HG03095 (cell line): ENCODE measurements at regions not wholly inside any gene's neighbourhood (a gene's known extent, or its start where the extent isn't known, plus 50 kb on each side); places are given as distances from the start of the nearest gene placed in this dataset.
A peak's percentile ranks its signal among the peaks of the same experiment; 100 is the strongest.

Experiments
- ATAC-seq: cut with Tn5 transposase; IDR thresholded peaks from one replicate; pipeline ENCODE4 v1.9.1; 2021; ENCODE audit warnings: moderate library complexity; ENCODE audit not compliant: unreplicated experiment

DNA sequence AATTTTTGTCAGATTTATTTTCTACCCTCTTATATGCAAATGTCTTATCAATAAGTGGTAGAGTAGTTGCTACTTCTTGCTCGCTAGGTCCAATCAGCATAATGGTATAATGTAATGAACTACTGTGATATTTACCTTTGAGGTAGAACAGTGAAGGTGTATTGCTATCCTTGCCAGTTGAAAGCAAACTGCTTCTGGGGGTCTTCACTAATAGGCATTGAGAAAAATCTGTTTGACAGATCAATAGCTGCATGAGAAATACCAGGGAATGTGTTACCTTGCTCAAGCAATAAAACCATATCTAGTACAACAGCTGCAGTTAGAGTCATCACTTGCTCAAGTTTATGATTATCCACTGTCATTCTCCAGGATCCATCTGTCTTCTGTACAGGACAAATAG lies 50.1 kb upstream of the EFEMP1 start:
- ATAC-seq, result no peak

DNA sequence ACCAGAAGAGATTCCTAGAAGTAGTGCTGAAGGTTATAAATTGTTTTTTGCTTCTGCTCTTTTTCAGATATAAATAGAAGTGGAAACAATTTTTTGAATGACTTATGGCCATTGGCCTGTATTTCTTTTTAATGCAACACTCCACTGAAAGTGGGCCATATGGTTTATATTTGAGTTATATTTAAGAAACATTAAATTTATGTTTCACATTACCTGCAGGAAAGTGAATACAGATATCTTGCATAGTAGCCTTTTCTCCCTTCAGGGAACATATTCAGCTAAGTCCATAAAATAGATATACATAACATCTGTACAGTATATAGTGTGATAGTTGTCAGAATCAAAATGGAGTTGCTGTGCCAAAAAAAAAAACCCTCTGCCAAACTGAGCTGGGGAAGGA lies 53.1 kb upstream of the EFEMP1 start:
- ATAC-seq, result no peak

DNA sequence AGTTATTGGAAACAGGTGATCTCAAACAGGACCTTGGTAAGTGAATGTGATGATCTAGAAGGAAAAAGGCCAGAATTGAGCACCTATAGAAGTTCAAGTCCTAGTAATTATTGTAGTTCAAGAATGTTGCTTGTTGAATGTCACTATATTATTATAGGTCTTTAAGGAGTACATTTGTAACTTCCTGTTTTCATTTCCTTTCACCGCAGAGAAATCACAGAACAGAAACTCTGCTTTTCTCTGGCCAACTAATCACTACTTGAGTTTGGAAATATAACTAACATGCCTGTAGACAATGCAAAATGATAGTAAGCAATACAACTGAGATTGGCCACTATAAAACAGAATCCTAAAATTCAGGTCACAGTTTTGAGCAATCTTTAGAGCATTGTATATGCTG lies 61.8 kb upstream of the EFEMP1 start:
- ATAC-seq, result peak; percentile 96

DNA sequence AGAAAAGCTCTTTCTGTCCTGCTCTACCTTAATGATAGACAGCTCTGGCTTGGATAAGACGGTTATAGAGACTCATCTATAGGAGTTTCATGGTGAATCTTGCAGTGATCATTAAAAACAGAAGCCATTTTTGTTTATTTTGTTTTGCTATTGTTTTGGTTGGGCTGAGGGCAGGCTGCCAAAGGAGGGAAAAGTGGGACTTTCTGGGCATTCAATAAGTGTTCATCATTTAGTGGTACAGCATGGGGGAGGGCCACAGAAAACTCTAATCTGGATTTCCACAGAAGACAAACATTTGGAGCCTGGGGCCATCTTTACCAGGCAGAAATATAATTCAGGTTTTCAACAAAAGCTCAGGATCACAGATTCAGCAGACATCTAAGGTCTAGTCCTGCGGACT lies 62.4 kb upstream of the EFEMP1 start:
- no peak for ATAC-seq

DNA sequence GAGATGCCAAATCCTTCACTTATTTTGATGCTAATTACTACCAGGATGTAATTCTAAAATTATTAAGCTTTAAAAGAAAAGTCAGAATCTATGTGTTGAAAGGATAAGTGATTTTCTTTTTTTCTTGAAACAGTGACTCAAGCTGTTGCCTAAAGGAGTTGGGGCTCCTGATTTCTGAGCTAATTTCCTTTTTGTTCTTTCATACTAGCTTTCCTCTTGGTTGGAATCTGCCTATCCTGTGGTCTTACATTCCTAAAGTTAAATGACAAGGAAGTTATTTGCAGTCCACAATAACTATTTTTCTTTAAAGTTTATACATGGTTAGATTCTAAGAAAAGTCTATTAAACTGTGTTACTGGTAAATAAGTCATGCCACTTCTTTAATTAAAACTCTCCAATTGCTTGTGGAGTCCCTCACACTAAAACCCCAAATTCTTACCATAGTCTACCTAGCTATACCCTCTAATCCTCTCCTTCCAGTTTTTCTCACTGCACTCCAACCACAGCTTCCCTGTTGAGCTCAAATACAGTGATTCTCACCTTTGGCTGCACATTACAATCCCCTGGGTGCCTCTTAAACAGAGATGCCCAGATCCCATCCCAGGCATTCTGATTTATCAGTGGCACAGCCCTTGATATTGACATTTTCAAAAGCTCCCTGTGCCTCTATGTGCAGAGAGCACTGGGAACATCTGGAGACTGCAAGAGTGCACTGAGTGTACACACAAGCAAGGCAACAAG lies 63.3 kb upstream of the EFEMP1 start:
- no peak for ATAC-seq

DNA sequence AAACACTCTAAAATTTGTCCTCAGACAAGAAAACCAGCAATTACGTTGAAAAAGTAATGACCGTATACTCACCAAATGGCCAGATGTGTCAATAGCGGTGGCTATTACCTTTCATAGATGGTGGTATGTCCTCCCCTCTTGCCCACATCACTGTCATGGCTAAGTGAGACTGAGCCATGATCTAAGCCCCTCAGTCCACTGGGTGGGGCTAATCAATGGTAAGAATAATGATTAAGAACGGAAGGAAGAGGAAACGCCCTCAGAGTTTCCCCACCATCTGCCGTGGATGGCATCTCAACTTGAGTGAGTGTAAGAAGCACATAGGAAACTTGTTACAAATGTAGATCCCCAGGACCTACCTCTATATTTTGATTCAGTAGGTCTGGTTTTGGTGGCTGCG lies 65.8 kb upstream of the EFEMP1 start:
- no peak for ATAC-seq

DNA sequence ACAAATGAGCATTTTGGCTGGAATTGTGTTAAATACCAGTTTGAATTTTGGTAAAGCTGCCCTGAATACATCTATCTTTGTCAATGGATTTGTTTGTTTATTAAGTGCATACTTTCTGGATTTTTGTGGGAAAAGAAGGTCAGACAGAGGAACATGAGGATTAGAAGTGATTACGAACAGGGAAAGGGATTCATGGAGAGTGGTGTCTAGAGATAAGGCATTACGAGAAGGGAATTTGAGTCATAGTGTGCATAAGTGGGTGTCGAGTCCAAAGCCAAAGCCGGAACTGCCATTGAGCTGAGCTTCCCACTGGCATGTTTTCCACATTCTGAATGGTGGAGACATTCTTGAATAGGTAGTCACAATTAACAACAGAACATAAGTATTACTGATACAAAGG lies 68.9 kb upstream of the EFEMP1 start:
- no peak for ATAC-seq

DNA sequence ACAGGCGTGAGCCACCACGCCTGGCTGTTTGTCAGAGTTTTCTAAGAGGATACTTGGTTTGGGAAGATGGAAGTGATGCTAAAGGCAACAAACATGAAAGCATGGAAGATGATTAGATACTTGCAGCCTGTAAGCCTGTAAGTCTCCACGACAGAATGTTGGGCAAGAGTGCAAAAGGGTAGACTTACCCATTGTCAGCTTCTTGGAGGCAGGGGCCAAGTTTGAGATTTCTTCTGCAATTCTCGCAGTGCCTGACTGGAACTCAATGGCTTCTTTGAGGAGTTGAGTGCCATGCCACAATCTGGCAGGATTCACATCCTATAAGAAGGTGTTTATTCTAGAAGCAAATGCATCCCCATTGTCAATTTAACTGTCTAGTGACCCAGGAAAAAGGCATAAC lies 70.1 kb upstream of the EFEMP1 start:
- no peak for ATAC-seq

DNA sequence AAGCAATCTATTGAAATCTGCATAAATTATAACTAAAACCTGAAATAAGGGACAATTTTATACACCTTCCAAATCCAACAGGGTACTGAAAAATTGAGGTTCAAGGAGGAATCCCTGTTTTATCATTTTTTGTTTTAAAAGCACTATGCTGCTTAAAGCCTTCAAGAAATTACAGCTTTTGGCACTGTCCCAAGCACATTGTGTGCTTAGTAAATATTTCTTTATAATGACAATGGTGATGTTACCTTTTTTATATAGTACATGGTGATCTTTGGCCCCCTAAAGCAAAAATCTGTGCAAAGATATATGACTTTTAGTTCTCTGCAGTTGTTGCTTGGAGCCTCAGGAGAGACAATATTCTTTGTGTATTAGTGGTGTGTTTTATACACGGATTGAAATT lies 71.6 kb upstream of the EFEMP1 start:
- ATAC-seq, result no peak

DNA sequence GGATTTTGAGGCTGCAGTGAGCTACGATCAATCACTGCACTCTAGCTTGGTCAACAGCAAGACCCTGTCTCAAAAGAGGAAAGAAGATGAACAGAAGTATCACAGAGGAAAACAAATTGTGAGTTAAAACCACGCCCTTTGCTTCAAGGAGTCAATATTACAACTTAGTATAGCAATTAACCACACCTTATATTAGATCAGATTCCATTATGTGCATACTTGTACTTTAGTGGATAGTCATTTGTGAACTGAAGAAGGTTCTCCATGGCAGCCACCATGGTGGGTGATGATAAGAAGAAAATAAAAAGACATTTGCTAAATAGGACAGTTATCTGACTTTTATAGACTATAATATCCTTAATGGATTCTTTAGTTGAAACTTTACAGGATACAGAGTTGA lies 72.3 kb upstream of the EFEMP1 start:
- no peak for ATAC-seq

DNA sequence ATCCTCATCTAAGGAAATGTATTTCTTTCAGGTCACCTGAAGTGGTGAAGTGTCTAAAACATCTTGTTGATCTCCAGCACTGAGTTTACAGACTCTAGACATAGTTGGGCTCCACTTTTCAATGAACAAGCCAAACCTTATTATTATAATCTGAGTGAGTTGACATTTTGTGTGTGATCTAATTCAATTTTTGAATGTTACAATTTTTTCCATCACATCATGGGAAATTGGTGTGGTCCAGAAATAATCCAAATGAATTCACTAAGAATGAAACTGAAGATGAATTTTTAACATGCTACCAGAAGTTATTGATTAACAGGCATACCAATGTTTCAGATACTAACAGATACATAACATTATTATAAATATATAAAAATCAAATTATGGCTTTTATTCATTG lies 75.6 kb upstream of the EFEMP1 start:
- ATAC-seq, result no peak

DNA sequence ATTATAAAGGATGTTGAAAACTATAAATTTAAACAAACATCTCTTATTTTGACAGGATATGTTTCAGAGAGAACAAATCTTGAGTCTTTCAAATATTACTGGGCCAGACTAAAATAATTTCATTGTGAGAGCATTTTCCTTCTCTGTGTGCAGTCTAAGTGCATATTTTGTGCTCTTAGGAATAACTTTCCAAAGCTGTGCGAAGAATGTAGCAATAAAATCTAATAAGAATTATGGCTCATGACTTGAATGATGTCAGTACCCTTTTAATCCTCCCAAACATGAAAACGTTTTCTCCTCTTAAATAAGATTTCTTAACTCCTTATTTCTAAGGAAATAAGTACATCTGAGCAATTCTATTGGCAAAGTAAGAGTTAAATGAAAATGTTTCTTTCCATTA lies 76.2 kb upstream of the EFEMP1 start:
- ATAC-seq, result no peak

DNA sequence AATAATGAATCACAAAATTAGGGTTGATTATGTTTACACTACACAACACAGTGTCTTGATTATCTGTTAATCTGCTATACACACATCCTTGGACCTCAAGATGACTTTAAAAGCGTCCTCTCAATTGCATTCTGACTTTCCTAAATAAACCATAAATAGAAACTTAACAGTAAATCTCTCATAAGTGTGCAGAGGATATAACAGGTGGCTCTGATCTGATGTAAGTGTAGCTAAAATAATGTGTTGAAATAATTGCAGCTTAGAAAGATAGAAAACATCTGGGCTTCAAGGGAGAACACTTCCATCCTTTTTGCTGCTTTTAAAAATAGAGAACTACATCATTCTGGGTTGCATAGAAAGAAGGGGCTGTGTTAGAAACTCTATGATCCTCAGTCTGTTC lies 78.4 kb upstream of the EFEMP1 start:
- no peak for ATAC-seq

DNA sequence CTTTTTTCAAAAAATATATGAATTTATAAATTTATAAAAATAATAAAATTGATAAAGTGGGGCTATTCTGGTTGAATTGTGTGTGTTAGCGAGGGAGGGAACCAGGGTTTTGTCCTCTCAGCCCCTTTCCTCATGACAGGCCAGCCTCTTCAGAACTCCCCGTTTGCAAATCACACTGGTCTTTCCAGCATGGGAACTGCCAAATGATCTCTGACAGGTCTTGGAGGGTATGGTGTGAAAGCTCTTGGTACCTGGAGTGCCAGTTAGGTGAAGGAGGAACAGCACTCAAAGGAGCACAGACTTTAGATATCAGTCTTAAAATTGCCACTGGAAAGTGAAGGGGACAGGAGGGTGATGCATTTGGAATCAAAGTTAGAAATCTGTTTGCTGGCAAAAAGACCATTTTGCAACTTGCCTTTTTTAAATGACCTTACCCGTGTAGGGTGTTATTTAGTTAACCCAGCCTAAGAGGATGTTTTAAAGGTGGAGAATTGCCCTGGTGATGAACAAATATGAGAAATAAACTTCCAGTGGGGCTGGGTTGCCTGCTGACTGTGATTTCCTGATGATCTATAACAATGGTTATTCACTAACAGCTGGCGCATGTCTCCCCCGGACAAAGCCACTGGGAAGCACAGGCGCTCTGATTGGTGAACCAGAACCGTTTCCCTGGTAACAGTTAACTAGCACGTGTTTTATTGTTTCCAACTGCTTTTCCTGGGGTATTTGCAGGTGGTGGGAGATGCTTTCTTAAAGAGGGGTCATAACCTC lies 85.3 kb upstream of the EFEMP1 start:
- ATAC-seq, result no peak

DNA sequence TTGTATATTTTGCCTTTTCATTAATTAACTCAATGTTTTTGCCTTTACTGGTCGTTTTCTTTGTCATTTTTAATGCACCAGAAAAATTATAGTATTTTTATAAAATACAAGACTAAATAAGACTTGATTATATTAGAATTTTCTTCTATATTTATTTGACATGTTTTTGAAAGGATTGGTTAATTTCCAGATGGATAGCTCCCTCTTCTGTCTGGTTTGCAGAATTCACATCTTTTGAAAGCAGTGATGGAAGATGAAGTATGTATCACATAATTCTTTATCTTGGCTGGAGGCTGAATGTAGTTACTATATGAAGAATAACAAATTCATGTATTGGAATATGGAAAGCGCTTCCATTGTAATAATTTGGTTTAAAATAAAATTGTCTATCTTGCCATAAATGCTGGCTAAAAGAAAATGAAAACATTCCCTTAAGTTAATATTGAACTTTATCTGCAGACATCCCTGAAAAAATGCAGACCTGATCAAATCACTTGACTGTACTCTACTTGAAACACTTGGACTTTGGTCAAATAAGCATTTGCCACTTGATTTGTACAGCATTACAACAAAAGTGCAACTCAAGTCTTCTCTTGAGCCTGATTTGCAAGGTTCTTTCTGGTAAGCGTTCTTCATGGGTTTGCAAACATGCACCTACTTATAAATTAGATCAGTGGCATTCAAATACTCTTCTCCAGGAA lies 86.3 kb upstream of the EFEMP1 start:
- ATAC-seq, result no peak

DNA sequence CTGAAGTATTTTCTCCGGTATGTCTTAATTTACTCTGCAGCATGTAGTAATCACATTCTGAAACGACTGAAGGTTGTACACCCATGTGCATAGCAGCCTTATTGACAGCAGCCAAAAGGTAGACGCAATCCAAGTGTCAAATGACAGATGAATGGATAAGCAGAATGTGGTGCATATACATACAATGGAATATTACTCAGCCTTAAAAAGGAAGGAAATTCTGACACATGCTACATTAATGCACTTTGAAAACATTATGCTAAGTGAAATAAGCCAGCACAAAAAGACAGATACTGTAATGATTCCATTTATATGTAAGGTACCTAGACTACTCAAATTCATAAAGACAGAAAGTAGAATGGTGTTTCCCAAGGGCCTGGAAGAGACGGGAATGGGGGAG lies 88.0 kb upstream of the EFEMP1 start:
- no peak for ATAC-seq

DNA sequence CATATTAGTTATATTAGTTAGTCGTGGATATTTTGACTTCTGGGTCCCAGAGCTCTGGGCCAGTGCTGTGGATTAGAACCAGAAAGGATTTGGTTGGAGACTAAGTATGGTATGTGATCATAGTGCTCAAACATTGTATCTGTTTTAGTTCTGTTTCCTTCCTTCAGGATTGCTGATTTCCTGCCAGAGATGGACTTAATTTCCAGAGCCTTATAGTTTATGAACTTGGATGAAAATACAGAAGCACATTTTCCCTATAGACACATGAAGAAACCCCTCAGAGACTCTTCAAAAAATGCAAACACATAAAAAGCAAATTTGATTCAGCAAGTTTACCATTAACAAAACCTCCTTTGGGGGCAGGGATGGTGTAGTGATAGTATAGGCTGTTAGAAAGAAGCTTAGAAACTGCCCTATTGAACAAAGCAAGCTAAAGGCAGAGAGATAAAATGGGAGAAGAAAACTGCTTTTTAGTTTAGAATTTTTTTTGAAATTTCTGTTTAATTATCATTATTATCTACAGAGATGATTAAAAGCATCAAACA lies 88.7 kb upstream of the EFEMP1 start:
- no peak for ATAC-seq

DNA sequence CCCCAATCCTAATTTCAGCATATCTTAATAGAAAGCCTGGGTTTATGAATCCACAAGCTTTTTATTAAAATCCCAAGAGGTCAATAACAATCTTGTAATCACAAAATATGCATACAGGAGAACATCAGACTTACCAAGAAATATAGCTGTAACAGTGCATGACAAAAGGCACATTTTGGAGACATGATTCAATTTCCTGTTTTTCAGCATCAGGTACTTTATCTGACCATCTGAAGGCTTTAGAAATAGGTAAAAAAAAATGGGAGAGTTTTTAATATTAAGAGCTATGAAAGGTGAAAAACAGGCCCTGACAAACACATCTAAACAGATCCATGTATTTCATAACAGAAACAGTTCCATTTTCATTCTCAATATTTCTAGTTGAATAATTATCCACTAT lies 89.9 kb upstream of the EFEMP1 start:
- ATAC-seq, result no peak

DNA sequence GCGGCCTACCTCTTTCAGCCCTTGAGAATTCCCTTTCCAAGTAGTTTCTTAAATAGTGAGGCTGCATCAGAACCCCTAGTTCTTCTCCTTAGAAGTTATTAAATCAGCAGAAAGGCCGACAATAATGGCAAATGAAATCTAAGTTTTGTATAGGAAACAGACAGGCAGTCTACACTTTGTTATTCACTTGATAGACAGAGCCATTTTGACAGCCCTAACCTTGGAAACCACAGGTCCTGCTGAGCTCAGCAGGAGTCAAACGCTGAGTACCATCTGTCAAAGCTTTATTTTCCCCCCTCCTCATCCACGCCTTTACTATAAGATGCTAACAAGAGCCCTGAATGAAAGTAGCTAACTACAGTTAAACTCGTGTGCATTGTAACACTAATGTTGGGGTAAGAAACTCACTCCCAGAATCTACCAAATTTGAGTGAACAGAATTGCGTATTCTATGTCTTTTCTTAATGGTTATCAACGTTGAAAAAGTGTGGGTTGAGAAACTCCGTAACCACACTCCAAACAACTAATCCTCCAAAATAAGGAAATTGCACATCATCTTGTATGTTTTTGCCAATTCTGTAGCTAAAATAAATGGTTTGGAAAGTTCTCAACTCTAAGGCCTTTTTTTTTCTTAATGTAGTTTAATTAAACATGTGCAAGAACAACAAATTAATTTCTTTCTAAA lies 90.6 kb upstream of the EFEMP1 start:
- ATAC-seq, result no peak

DNA sequence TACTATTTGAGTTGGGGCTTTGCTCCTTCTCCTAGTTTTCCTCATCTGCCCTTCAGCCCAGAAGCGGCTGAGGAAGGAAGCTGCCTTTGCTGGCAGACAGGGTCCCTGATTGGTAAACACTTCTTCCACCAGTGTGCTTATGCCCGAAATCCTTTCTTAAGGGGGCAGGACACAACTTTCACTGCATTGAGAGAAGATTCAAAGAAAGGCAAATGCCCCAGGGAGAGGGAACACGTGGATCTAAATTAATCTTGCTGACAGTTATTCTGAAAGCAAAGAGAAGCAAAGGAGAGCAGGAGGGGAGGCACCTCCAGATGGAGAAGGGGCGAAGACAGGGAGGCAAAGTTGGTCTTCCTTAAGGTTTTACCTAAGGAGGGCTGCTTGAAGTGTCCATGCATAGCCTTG lies 92.1 kb upstream of the EFEMP1 start:
- no peak for ATAC-seq

DNA sequence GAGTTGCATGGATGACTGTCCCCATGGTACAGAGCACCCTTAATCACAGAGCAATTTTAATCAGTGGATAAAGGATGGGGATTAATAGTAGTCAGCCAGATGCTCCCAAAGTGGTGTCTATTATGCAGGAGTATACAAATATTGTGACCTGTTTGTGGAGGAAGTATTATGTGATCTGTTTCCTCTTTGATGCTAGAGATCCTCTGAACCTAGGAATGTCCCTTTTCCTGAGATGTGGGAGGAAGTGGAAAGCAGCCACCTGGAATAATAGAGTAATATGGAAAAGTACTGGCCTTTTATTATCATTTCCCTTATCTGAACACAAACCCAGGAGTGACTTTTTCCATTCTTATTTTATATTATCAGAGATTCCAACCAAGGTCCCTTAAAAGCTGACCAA lies 94.2 kb upstream of the EFEMP1 start:
- ATAC-seq, result no peak
